GM13976 (cell line): ENCODE measurements at regions not wholly inside any gene's neighbourhood (a gene's known extent, or its start where the extent isn't known, plus 50 kb on each side); places are given as distances from the start of the nearest gene placed in this dataset.

Experiments used
- DNase-seq: peaks from one replicate; pipeline ENCODE4 v3.0.0; 2012; ENCODE audit warnings: low spot score
- CTCF ChIP-seq: IDR thresholded peaks from 2 replicates; pipeline ENCODE4 v1.5.1; 2012; ENCODE audit warnings: borderline replicate concordance, mild to moderate bottlenecking; ENCODE audit not compliant: insufficient read depth; ENCODE audit errors: extremely low read depth, missing control alignments, control extremely low read depth
- in situ Hi-C: fragments of 300-500 bp; cut with MboI; formaldehyde crosslinking; loops from one replicate; pipeline ENCODE4 v1.12.0; 2022; ENCODE audit warnings: low sequenced_read_pairs, mixed read lengths, inconsistent platforms; ENCODE audit not compliant: unreplicated experiment

DNA sequence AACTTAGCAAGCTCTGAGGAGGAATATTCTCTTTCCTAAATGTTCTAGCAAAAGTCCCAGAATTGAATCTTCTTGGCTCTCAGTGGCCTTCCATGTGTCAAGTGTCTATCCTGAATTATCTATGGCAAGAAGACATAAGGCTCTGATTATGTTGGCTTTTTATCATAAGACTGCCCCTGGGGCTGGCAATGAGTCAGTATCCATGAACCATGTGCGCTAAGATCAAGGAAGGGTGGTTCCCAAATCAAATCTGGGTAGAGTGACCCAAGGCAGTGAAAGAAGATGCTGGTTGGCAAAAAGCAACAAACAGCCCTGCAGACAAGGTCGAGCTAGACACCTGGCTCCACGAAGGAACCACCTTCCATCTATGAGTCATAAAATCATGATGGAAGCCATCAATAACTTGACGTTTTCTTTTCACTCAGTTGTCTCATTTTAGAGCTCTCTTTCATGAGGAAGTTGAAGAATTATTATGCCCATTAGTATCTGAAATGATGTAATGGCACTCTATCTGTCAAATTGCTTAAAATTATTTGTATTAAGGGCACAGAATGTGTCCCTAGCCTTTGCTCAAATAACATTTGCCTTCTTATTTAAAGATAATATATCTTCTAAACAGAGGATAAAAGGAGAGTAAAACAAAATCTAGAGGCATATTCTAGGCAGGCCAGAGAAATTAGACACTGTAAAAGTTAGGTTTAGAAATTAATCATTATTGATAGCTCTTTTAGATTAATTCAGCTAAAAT lies 657.7 kb upstream of the GOT2 start:
- DNase-seq: no peak
- TF ChIP-seq CTCF: no peak
- in situ Hi-C loops: no loop called here

DNA sequence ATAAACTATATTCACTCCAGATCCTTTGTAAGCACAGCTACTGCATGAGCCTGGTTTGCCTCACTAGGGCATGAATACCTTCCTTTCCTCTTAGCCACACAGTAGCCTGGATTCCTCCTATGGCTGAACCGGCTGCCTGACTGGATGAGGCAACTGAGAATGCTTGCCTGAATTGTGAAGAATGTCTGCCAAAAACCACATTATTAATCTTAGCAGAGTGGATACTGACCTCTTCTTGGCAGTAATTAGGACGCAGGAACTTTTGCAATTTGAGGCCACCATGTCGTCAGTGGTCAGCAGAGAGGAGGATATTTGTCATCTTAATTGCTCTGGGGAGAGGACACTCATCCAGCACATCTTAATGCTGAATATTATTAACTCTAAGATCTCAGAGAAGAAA lies 651.8 kb upstream of the GOT2 start:
- in situ Hi-C loops: no loop called here
- TF ChIP-seq CTCF: no peak
- DNase-seq: no peak

DNA sequence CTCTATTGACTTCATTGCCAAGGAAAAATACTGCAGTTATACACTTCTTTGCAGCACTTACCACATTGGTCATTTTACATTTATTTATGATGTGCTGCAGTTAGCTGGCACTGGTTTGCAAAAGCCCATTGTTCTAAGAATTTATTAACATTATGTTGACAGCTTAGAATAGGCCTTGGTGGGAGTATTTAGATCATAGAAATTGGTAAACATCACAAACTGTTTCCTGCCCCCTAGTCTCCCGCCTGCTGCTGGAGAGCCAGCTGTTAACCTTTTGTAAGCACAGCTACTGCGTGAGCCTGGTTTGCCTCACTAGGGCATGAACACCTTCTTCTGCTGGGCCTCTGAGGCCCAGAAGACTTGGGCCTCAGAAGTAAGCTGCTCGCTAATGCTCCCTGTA lies 651.4 kb upstream of the GOT2 start:
- no peak for DNase-seq
- in situ Hi-C loops: no loop called here
- TF ChIP-seq CTCF: no peak

GRCh38 chr16:59373632-59374031 lies 639.5 kb upstream of the GOT2 start:
- no peak for TF ChIP-seq CTCF
- in situ Hi-C loops: no loop called here
- no peak for DNase-seq

DNA sequence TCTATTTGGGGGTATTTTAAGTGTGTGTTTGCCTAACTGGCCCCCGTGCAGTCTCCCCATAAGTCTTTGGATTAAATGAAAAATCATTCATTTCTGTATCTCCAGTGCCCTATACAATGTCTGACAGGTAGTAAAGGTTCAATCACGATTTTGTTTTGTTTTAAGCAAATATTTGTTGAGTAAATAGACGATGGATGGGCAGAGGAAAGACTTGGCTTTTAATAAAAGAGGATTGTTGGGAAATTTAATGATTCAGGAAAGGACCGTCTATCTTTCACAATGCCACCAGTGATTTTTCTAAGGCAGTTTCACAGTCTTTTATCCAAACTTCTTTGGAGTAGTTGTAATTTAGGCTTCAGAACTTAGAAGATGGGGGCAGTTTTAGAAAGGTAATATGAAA lies 636.6 kb upstream of the GOT2 start:
- in situ Hi-C loops: no loop called here
- no peak for DNase-seq

GRCh38 chr16:59369523-59369922 lies 635.4 kb upstream of the GOT2 start:
- no peak for DNase-seq
- in situ Hi-C loops: no loop called here
- no peak for TF ChIP-seq CTCF

More for the DNA sequence above, 636.6 kb upstream of the GOT2 start:
- no peak for TF ChIP-seq CTCF
